Naive B cell (primary cell): ENCODE measurements at regions not wholly inside any gene's neighbourhood (a gene's known extent, or its start where the extent isn't known, plus 50 kb on each side); places are given as distances from the start of the nearest gene placed in this dataset.

Source experiments
- ATAC-seq, 2 donors: fragments of 150-1000 bp; cut with Tn5 transposase; 2 replicates each; pipeline ENCODE4 v1.10.0; 2021; ENCODE audit warnings: low read depth in 2 of 2, mild to moderate bottlenecking in 2 of 2, moderate library complexity in 2 of 2
- DNase-seq: peaks from one replicate; pipeline ENCODE4 v3.0.0; 2022
- H3K27ac Mint-ChIP-seq, 6 donors: one replicate each; pipeline ENCODE4 v1.8.0; 2020 to 2022; ENCODE audit warnings: mild to moderate bottlenecking in 6 of 6, mixed read lengths in 6 of 6, moderate library complexity in 5 of 6, inconsistent platforms in 2 of 6
- H3K27me3 Mint-ChIP-seq, 3 donors: one replicate each; pipeline ENCODE4 v1.8.0; 2021 to 2022; ENCODE audit warnings: mixed read lengths in 3 of 3, mild to moderate bottlenecking in 1 of 3
- H3K36me3 Mint-ChIP-seq, 2 donors: one replicate each; pipeline ENCODE4 v1.8.0; 2020 to 2022; ENCODE audit warnings: mixed read lengths in 2 of 2, inconsistent platforms in 1 of 2, mild to moderate bottlenecking in 1 of 2
- H3K4me1 Mint-ChIP-seq, 3 donors: one replicate each; pipeline ENCODE4 v1.8.0; 2020 to 2022; ENCODE audit warnings: mixed read lengths in 3 of 3, inconsistent platforms in 1 of 3, mild to moderate bottlenecking in 1 of 3, moderate library complexity in 1 of 3
- H3K4me3 Mint-ChIP-seq, 8 donors: one replicate each; pipeline ENCODE4 v1.8.0; 2020 to 2022; ENCODE audit warnings: mild to moderate bottlenecking in 8 of 8, mixed read lengths in 8 of 8, moderate library complexity in 8 of 8, inconsistent platforms in 2 of 8
- H3K9me3 Mint-ChIP-seq, 7 donors: one replicate each; pipeline ENCODE4 v1.8.0; 2020 to 2022; ENCODE audit warnings: mixed read lengths in 7 of 7, mild to moderate bottlenecking in 5 of 7, inconsistent platforms in 2 of 7, moderate library complexity in 1 of 7

GRCh38 chr2:30326497-30326896, 95.2 kb downstream of the LBH start:
- no peaks in the 10 kb centered on the region for H3K36me3 Mint-ChIP-seq
- no peaks in the 10 kb centered on the region for H3K27me3 Mint-ChIP-seq
- peaks cover 51 to 59% (median 52%) of the 10 kb centered on the region in 3 donors for H3K4me1 Mint-ChIP-seq
- peak overlapping the region in 3 of 8 donors; percentile 45 to 91 (median 47) for H3K4me3 Mint-ChIP-seq
- H3K9me3 Mint-ChIP-seq = peaks cover 0 to 4% (median 0%) of the 10 kb centered on the region in 7 donors
- peak overlapping the region in 5 of 6 donors; percentile 27 to 98 (median 89) for H3K27ac Mint-ChIP-seq
- ATAC-seq (no peak), DNase-seq (no peak)

DNA sequence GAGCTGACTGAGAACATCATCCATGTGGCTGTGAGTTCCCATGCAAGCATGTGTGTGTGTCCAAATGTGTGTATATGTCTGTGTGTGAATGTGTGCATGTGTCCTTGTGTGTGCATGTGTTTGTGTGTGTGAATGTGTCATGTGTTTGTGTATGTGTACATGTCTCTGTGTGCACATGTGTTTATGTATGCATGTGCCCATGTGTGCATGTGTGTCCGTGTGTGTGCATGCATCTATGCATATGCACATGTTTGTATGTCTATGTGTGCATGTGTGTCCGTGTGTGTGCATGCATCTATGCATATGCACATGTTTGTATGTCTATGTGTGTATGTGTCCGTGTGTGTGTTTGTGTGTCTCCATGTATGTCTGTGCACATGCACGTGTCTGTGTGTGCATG, 99.7 kb downstream of the LBH start:
- DNase-seq (no peak), ATAC-seq (no peak)
- Mint-ChIP-seq H3K36me3 (no peaks in the 10 kb centered on the region), H3K9me3 (peaks cover 0 to 4% (median 0%) of the 10 kb centered on the region in 7 donors), H3K27me3 (no peaks in the 10 kb centered on the region), H3K4me3 (peak overlapping the region in 1 of 8 donors; percentile 7), H3K27ac (peak overlapping the region in 1 of 6 donors; percentile 65), H3K4me1 (peaks cover 60 to 65% (median 63%) of the 10 kb centered on the region in 3 donors)

DNA sequence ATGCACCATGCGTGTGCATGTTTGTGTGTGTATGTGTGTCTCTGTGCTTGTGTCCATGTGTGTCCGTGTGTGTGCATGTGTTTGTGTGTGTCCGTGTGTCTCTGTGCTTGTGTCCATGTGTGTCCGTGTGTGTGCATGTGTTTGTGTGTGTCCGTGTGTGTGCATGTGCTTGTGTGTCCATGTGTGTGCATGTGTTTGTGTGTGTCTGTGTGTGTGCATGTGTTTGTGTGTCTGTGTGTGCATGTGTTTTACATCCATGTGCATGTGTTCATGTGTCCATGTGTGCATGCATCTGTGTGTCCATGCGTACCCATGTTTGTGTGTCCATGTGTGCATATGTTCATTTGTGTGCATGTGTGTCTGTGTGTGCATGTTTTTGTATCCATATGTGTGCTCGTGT, 100.5 kb downstream of the LBH start:
- Mint-ChIP-seq H3K36me3 (no peaks in the 10 kb centered on the region), H3K9me3 (peaks cover 0 to 4% (median 0%) of the 10 kb centered on the region in 7 donors), H3K4me1 (peaks cover 62 to 66% (median 64%) of the 10 kb centered on the region in 3 donors), H3K4me3 (no peak overlapping the region), H3K27me3 (no peaks in the 10 kb centered on the region), H3K27ac (peak overlapping the region in 2 of 6 donors; percentile 29 to 86)
- no peak for DNase-seq
- no peak for ATAC-seq

DNA sequence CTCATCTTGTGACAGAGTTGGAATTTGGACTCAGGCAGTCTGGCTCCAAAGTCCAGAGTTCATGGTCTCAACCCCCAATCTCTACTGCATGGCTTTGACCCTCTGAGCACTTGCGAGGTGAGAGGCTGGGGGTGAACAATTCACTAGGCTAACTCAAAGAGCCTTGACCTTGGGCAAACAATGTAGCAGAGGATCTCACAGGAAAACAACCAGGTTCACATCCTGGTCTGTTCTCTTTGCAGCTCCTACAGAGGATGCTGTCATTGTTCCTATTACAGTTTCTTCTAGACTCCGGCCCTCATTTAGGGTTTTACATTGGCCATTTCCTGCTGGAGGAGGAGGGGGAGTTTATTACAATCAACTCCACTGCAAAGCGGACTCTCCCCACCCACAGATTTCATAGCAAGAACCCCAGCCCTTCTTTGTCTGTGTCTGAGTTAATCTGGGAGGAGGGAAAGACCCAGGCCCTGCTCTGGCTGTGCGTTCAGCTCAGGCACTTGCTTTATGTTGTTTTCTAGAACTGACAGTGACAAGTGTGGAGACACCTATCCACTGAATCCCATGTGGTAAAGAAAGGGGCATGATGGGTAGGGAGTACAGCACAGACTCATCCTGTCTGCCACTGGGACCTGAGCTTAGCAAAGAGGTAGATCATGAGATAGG, 101.6 kb downstream of the LBH start:
- Mint-ChIP-seq H3K4me1 (peaks cover 72 to 76% (median 74%) of the 10 kb centered on the region in 3 donors), H3K4me3 (peak overlapping the region in 4 of 8 donors; percentile 5 to 51 (median 41)), H3K27ac (peak overlapping the region; percentile 40 to 82 (median 72)), H3K9me3 (peaks cover 0 to 4% (median 0%) of the 10 kb centered on the region in 7 donors), H3K27me3 (no peaks in the 10 kb centered on the region), H3K36me3 (no peaks in the 10 kb centered on the region)
- DNase-seq (no peak), ATAC-seq (no peak)

DNA sequence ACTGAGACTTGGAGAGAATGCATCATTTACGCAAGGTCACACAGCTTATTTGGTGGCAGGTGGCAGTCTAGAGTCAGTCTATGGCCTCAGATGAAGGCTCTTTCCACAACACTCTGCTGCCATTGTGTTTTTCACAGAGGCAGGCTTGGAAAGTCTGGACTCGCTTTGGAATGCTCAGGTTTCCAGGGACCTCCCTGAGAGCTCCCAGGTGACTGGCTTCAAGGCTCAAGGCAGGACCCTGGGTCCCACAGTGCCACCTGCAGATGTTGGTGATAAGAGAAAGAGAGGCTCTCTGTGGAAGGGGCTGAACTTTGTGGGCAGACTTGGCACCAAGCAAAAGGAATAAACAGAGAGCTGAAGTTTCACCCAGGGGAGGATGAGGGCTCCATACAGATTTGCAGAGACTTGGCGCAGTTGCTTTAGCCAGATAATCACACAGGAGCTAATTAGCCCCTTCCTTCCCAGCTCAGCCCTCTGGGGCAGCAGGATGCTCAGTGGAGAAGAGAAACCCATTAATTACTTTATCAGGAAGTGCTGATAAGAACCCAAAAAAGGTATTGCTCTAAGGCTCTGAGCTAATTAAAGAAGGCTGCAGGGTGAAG, 103.5 kb downstream of the LBH start:
- DNase-seq = peak; percentile 20
- peak overlapping the region; percentile 64 to 96 (median 86) for H3K4me3 Mint-ChIP-seq
- H3K9me3 Mint-ChIP-seq = peaks cover 0 to 4% (median 0%) of the 10 kb centered on the region in 7 donors
- peak; percentile 20 for ATAC-seq
- peak overlapping the region; percentile 53 to 99 (median 90) for H3K27ac Mint-ChIP-seq
- H3K27me3 Mint-ChIP-seq = no peaks in the 10 kb centered on the region
- H3K4me1 Mint-ChIP-seq = peaks cover 89 to 94% (median 93%) of the 10 kb centered on the region in 3 donors
- H3K36me3 Mint-ChIP-seq = no peaks in the 10 kb centered on the region

GRCh38 chr2:30336084-30336483, 104.8 kb downstream of the LBH start:
- ATAC-seq = no peak
- H3K4me1 Mint-ChIP-seq = peaks cover 88 to 97% (median 92%) of the 10 kb centered on the region in 3 donors

DNA sequence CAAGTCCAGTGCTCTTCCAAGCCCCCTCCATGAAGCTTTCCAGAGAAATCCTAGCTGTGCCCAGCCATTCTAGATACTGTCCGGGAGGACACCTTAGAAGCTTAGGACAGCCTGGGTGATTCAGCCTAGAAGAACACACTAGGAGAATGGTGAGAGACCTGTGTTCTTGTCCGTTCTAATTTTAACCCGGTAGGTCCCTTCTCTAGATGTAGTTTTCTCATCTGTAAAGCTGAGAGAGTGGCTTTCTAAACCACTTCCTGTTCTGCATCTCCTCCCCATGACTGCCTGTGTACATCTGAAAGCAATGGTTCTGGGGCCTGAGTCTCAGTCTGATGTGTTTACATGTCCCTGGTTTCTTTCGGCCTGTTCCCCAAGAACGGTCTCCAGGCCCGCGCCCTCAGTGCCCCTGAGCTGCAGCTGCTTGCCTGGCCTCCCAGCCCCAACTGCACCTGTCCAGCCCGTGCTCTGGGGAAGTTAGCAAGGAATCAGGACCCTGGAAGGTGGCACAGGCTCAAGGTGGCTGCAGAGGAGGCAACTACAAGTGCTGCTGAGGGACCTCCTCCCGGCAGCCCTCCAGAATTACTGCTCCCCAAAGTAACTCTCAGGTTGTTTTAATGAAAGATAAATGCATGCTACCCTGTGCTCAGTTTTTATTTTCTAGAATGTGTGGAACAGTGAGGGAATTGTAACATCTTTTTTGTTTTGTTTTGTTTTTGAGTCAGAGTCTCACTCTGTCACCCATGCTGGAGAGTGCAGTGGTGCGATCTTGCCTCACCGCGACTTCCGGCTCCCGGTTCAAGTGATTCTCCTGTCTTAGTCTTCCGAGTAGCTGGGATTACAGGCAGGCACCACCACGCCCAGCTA, 105.9 kb downstream of the LBH start:
- H3K36me3 Mint-ChIP-seq = peaks cover 0 to 9% of the 10 kb centered on the region in 2 donors
- peaks cover 86 to 98% (median 90%) of the 10 kb centered on the region in 3 donors for H3K4me1 Mint-ChIP-seq

More at GRCh38 chr2:30336084-30336483, 104.8 kb downstream of the LBH start:
- Mint-ChIP-seq H3K27me3 (no peaks in the 10 kb centered on the region), H3K9me3 (peaks cover 0 to 4% (median 0%) of the 10 kb centered on the region in 7 donors), H3K4me3 (peak overlapping the region; percentile 69 to 96 (median 86)), H3K27ac (peak overlapping the region; percentile 51 to 99 (median 97)), H3K36me3 (no peaks in the 10 kb centered on the region)
- no peak for DNase-seq

DNA sequence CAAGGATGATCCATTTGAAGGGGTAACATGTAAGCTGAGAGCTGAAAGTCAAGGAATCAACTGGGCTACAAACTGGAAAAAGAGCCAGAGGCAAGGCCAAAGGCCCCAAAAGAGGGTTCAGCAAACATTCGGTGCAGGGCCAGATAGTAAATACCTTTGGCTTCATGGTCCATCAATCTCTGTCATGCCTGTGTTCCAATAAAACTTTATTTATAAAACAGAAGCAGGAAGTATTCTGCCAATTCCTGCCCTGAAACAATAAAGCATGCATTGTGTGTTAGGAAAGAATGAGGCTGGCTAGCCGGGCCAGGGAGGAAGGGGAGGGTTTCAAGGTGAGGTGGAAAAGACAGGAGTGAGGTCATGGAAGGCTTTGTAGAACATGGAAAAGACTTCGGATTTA, 107.1 kb downstream of the LBH start:
- H3K4me1 Mint-ChIP-seq = peaks cover 79 to 87% (median 80%) of the 10 kb centered on the region in 3 donors
- no peak for DNase-seq
- ATAC-seq = no peak
- peak overlapping the region in 5 of 8 donors; percentile 49 to 96 (median 86) for H3K4me3 Mint-ChIP-seq
- H3K36me3 Mint-ChIP-seq = peaks cover 5 to 19% of the 10 kb centered on the region in 2 donors
- H3K27me3 Mint-ChIP-seq = no peaks in the 10 kb centered on the region
- peak overlapping the region; percentile 88 to 99 (median 94) for H3K27ac Mint-ChIP-seq
- H3K9me3 Mint-ChIP-seq = peaks cover 0 to 16% (median 10%) of the 10 kb centered on the region in 7 donors

More for the DNA sequence above, 105.9 kb downstream of the LBH start:
- peaks cover 0 to 8% (median 5%) of the 10 kb centered on the region in 7 donors for H3K9me3 Mint-ChIP-seq
- H3K27ac Mint-ChIP-seq = peak overlapping the region; percentile 88 to 99 (median 98)
- H3K27me3 Mint-ChIP-seq = no peaks in the 10 kb centered on the region
- ATAC-seq (peak; percentile 88 to 91), DNase-seq (peak; percentile 74)
- peak overlapping the region; percentile 69 to 96 (median 86) for H3K4me3 Mint-ChIP-seq

DNA sequence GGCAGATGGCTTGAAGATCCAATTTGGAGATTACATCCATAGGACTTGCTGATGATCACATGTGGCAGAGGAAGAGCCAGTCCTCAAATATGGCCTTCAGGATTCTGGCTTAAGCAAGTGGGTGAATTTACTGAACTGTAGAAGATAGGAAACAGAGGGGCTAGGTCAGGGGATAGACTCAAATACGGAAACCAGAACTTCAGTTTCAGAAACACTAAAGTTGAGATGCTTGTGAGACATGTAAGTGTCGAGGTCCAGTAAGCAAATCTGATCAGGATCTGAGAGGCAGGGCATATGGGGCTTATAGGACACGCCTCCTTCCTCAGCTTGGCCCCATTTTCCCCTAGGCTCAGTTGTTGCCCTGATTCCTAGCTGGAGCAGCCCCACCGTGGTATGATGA, 107.7 kb downstream of the LBH start:
- Mint-ChIP-seq H3K27ac (peak overlapping the region; percentile 88 to 99 (median 94)), H3K4me3 (peak overlapping the region in 6 of 8 donors; percentile 14 to 93 (median 66)), H3K9me3 (peaks cover 0 to 22% (median 13%) of the 10 kb centered on the region in 7 donors), H3K27me3 (no peaks in the 10 kb centered on the region), H3K36me3 (peaks cover 5 to 19% of the 10 kb centered on the region in 2 donors), H3K4me1 (peaks cover 73 to 81% (median 74%) of the 10 kb centered on the region in 3 donors)
- DNase-seq (no peak), ATAC-seq (peak in 1 of 2 donors; percentile 11)

- Mint-ChIP-seq H3K4me3 (peak overlapping the region in 3 of 8 donors; percentile 29 to 72 (median 33)), H3K36me3 (peaks cover 5 to 19% of the 10 kb centered on the region in 2 donors), H3K27me3 (no peaks in the 10 kb centered on the region), H3K4me1 (peaks cover 48 to 59% (median 48%) of the 10 kb centered on the region in 3 donors), H3K9me3 (peaks cover 0 to 22% (median 13%) of the 10 kb centered on the region in 7 donors), H3K27ac (peak overlapping the region in 5 of 6 donors; percentile 24 to 85 (median 77))
- ATAC-seq (no peak), DNase-seq (no peak)
Observed at GRCh38 chr2:30341500-30342267, 105.4 kb upstream of the LCLAT1 start.

- Mint-ChIP-seq H3K4me1 (peaks cover 7 to 12% (median 10%) of the 10 kb centered on the region in 3 donors), H3K27me3 (no peaks in the 10 kb centered on the region), H3K36me3 (peaks cover 5 to 16% of the 10 kb centered on the region in 2 donors), H3K27ac (peak overlapping the region in 2 of 6 donors; percentile 18 to 22), H3K4me3 (no peak overlapping the region), H3K9me3 (peaks cover 0 to 22% (median 12%) of the 10 kb centered on the region in 7 donors)
- ATAC-seq (no peak), DNase-seq (no peak)
Observed at GRCh38 chr2:30346471-30347169, 100.4 kb upstream of the LCLAT1 start.

DNA sequence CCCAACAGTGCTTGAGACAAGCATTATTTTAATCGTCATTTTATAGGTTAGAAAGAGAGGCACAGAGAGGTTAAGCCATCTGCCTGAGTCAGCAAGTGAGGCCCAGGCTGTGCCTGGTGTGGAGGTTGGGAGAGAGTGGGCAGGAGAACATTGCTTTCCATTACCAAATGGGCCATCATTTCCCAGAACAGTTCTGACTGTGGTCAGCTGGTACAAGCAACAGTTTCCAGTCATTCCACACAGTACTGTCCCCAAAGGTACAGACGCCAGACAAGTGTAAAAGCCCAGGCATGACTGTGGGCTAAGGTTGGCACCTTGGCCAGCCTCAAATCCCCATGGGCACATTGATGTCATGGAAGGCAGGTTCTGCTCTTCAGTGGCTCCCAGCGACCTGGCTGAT, 98.2 kb upstream of the LCLAT1 start:
- no peaks in the 10 kb centered on the region for H3K36me3 Mint-ChIP-seq
- H3K4me1 Mint-ChIP-seq = peaks cover 6 to 14% (median 11%) of the 10 kb centered on the region in 3 donors
- H3K4me3 Mint-ChIP-seq = peak overlapping the region in 1 of 8 donors; percentile 69
- DNase-seq = no peak
- no peak for ATAC-seq
- no peaks in the 10 kb centered on the region for H3K27me3 Mint-ChIP-seq
- H3K27ac Mint-ChIP-seq = peak overlapping the region in 1 of 6 donors; percentile 76
- peaks cover 0 to 3% (median 0%) of the 10 kb centered on the region in 7 donors for H3K9me3 Mint-ChIP-seq
